ENCODE measurements at regions not wholly inside any gene's neighbourhood (a gene's known extent, or its start where the extent isn't known, plus 50 kb on each side); places are given as distances from the start of the nearest gene placed in this dataset.

GRCh38 chr12:104895415-104895814 lies 62.7 kb downstream of the SLC41A2 start:
- Mint-ChIP-seq H3K4me1 (peaks cover 6% of the 10 kb centered on the region), H3K9me3 (peaks cover 2% of the 10 kb centered on the region), H3K36me3 (ENCODE audit: low read depth) (no peaks in the 10 kb centered on the region), H3K4me3 (no peak overlapping the region), H3K27me3 (no peaks in the 10 kb centered on the region), H3K27ac (no peak overlapping the region)
- ChIA-PET POLR2A (no interaction called here), CTCF (no interaction called here)
- no peak for DNase-seq
- no peak for TF ChIP-seq CTCF (IDR thresholded peaks at IDR 0.05)
- ATAC-seq (ENCODE audit: low read depth), result no peak
- intact Hi-C loops (cut with micrococcal nuclease), result no loop called here

GRCh38 chr12:104890476-104891096 lies 67.5 kb downstream of the SLC41A2 start:
- no peak overlapping the region for H3K27ac Mint-ChIP-seq
- ChIA-PET CTCF (interaction anchor here (1.3 kb wide), 1 partner anchor 164 kb away, joined by 4 read pairs; no protein-coding TSS in a partner anchor), POLR2A (no interaction called here)
- DNase-seq (no peak), ATAC-seq (ENCODE audit: low read depth) (peak; percentile 56)
- no peaks in the 10 kb centered on the region for H3K9me3 Mint-ChIP-seq
- no peak overlapping the region for H3K4me3 Mint-ChIP-seq
- intact Hi-C loops (cut with micrococcal nuclease), result loop anchor here (5.0 kb wide), 1 partner anchor 42 kb away; no protein-coding TSS in a partner anchor
- H3K36me3 Mint-ChIP-seq (ENCODE audit: low read depth), result no peaks in the 10 kb centered on the region
- no peak for TF ChIP-seq CTCF (IDR thresholded peaks at IDR 0.05)
- H3K4me1 Mint-ChIP-seq, result peaks cover 11% of the 10 kb centered on the region
- H3K27me3 Mint-ChIP-seq, result no peaks in the 10 kb centered on the region

- CTCF ChIA-PET, result interaction anchor here (1.3 kb wide), 1 partner anchor 165 kb away, joined by 4 read pairs; no protein-coding TSS in a partner anchor
- H3K27me3 Mint-ChIP-seq, result no peaks in the 10 kb centered on the region
- no peak for TF ChIP-seq CTCF (IDR thresholded peaks at IDR 0.05)
- H3K36me3 Mint-ChIP-seq (ENCODE audit: low read depth), result no peaks in the 10 kb centered on the region
- H3K4me1 Mint-ChIP-seq, result peaks cover 11% of the 10 kb centered on the region
- DNase-seq (no peak), ATAC-seq (ENCODE audit: low read depth) (no peak)
- POLR2A ChIA-PET, result no interaction called here
- H3K27ac Mint-ChIP-seq, result no peak overlapping the region
- H3K4me3 Mint-ChIP-seq, result no peak overlapping the region
- intact Hi-C loops (cut with micrococcal nuclease), result loop anchor here (5.0 kb wide), 1 partner anchor 43 kb away; no protein-coding TSS in a partner anchor
- no peaks in the 10 kb centered on the region for H3K9me3 Mint-ChIP-seq
Measured at GRCh38 chr12:104889735-104890134, 68.4 kb downstream of the SLC41A2 start.

GRCh38 chr12:104888892-104889291 lies 69.2 kb downstream of the SLC41A2 start:
- no peak overlapping the region for H3K27ac Mint-ChIP-seq
- H3K27me3 Mint-ChIP-seq, result no peaks in the 10 kb centered on the region
- no peak for TF ChIP-seq CTCF (IDR thresholded peaks at IDR 0.05)
- no peak overlapping the region for H3K4me3 Mint-ChIP-seq
- no peak for ATAC-seq (ENCODE audit: low read depth)
- no peaks in the 10 kb centered on the region for H3K9me3 Mint-ChIP-seq
- POLR2A ChIA-PET, result no interaction called here
- H3K36me3 Mint-ChIP-seq (ENCODE audit: low read depth), result no peaks in the 10 kb centered on the region
- H3K4me1 Mint-ChIP-seq, result peaks cover 11% of the 10 kb centered on the region
- DNase-seq, result no peak
- intact Hi-C loops (cut with micrococcal nuclease), result no loop called here
- CTCF ChIA-PET, result no interaction called here

- Mint-ChIP-seq H3K27me3 (no peaks in the 10 kb centered on the region), H3K4me3 (no peak overlapping the region), H3K27ac (no peak overlapping the region), H3K9me3 (no peaks in the 10 kb centered on the region), H3K36me3 (ENCODE audit: low read depth) (no peaks in the 10 kb centered on the region), H3K4me1 (peaks cover 11% of the 10 kb centered on the region)
- POLR2A ChIA-PET, result interaction anchor here (0.6 kb wide), 1 partner anchor 195 kb away, joined by 3 read pairs; no protein-coding TSS in a partner anchor
- ATAC-seq (ENCODE audit: low read depth) (no peak), DNase-seq (no peak)
- intact Hi-C loops (cut with micrococcal nuclease), result no loop called here
- TF ChIP-seq CTCF (IDR thresholded peaks at IDR 0.05), result no peak
- CTCF ChIA-PET, result no interaction called here
Measured at GRCh38 chr12:104888481-104888880, 69.6 kb downstream of the SLC41A2 start.

Data from activated B cell treated with CpG ODN at 0.5 μM for 24 hours (primary cell).